ENCODE measurements at regions not wholly inside any gene's neighbourhood (a gene's known extent, or its start where the extent isn't known, plus 50 kb on each side); places are given as distances from the start of the nearest gene placed in this dataset.

DNA sequence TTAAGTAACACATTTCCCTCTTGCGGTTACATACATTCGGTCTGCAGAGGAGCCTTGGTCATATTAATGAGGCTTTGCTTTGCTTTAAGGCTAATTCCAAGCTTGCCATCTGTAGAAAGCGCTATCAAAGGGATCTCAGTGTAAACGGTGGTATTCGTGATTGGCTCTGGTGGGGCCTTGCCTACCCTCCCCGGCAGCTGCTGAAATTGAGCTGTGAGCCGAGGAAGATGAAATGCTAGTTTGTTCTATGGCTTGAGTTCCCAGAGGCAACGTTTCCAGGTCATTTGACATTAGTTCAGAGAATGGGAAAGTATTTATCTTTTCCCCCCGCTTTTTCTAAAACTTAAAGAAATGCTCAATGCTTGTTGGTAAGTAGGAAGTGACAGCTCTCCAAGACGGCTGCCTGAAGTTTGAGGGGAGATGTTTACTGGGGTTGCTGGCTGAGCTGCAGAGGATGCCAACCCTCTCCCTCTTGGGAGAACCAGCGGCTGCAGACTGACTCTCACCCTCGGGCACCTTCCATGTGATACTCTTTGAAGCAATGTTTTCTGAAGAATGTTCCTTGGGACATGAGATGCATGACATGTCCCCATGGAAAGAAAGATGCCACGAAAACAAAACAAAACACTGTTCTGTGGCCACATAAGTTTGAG, 458.7 kb upstream of the EEF2KMT start:
- H2AFZ ChIP-seq (ENCODE audit: low read depth, low read length): no peak overlapping the region
- no peaks in the 10 kb centered on the region for H3K36me3 ChIP-seq (ENCODE audit: control insufficient read depth in 2 of 2, extremely low read depth in 1 of 2, insufficient read depth in 2 of 2, low read length in 2 of 2)
- FAIRE-seq (no peak), DNase-seq (ENCODE audit: low read depth, low spot score) (no peak)
- intact Hi-C loops (cut with micrococcal nuclease): no loop called here
- no peak overlapping the region for H3K27ac ChIP-seq (ENCODE audit: insufficient read depth, low read depth, low read length)
- H3K9me3 ChIP-seq (replicated peaks; ENCODE audit: control insufficient read depth, insufficient read depth, low read length): peaks cover 2% of the 10 kb centered on the region
- H4K20me1 ChIP-seq (replicated peaks; ENCODE audit: control insufficient read depth, extremely low read depth, insufficient read depth, low read length): no peaks in the 10 kb centered on the region
- H3K4me2 ChIP-seq (ENCODE audit: insufficient read depth, low read length): no peak overlapping the region
- H3K9me1 ChIP-seq (replicated peaks; ENCODE audit: control insufficient read depth, extremely low read depth, insufficient read depth, low read length): no peaks in the 10 kb centered on the region
- no peaks in the 10 kb centered on the region for H3K27me3 ChIP-seq (ENCODE audit: control insufficient read depth in 2 of 2, insufficient read depth in 2 of 2, low read length in 2 of 2)
- H3K4me1 ChIP-seq (ENCODE audit: control insufficient read depth, extremely low read depth, insufficient read depth, low read length): no peaks in the 10 kb centered on the region
- no peaks in the 10 kb centered on the region for H3K79me2 ChIP-seq (ENCODE audit: control insufficient read depth, insufficient read depth, low read length)
- no peak overlapping the region for H3K4me3 ChIP-seq (replicated peaks in 1 of 3; ENCODE audit: insufficient read depth in 1 of 3, low read depth in 1 of 3, low read length in 3 of 3)
- no peak overlapping the region for H3K9ac ChIP-seq (replicated peaks; ENCODE audit: extremely low read depth, insufficient read depth, low read length)
- ChIA-PET CTCF (no interaction called here), POLR2A (no interaction called here)
- dilution Hi-C loops (cut with MboI; ENCODE audit: extremely low pct_ligation_motif_present, low sequenced_read_pairs): no loop called here
- TF ChIP-seq POLR2A (IDR thresholded peaks at IDR 0.05; ENCODE audit: low read depth, low read length) (no peak), POLR2AphosphoS5 (IDR thresholded peaks at IDR 0.05; ENCODE audit: insufficient read depth, low read depth, low read length) (no peak), EZH2 (IDR thresholded peaks at IDR 0.05; ENCODE audit: borderline replicate concordance, low read depth, low read length, severe bottlenecking) (no peak)
- no TSS peak for BruUV-seq (replicated peaks)

GRCh38 chr16:5551909-5552308, 454.3 kb upstream of the EEF2KMT start:
- ChIA-PET CTCF (no interaction called here), POLR2A (no interaction called here)
- H4K20me1 ChIP-seq (replicated peaks; ENCODE audit: control insufficient read depth, extremely low read depth, insufficient read depth, low read length): no peaks in the 10 kb centered on the region
- no peak overlapping the region for H3K4me3 ChIP-seq (replicated peaks in 1 of 3; ENCODE audit: insufficient read depth in 1 of 3, low read depth in 1 of 3, low read length in 3 of 3)
- H3K27me3 ChIP-seq (ENCODE audit: control insufficient read depth in 2 of 2, insufficient read depth in 2 of 2, low read length in 2 of 2): no peaks in the 10 kb centered on the region
- H3K36me3 ChIP-seq (ENCODE audit: control insufficient read depth in 2 of 2, extremely low read depth in 1 of 2, insufficient read depth in 2 of 2, low read length in 2 of 2): no peaks in the 10 kb centered on the region
- DNase-seq (ENCODE audit: low read depth, low spot score) (no peak), FAIRE-seq (no peak)
- no peak for TF ChIP-seq JUN (IDR thresholded peaks at IDR 0.05; ENCODE audit: borderline replicate concordance, insufficient read depth, insufficient read length, low read depth)
- TF ChIP-seq POLR2AphosphoS5 (IDR thresholded peaks at IDR 0.05; ENCODE audit: insufficient read depth, low read depth, low read length): no peak
- no peak for TF ChIP-seq EZH2 (IDR thresholded peaks at IDR 0.05; ENCODE audit: borderline replicate concordance, low read depth, low read length, severe bottlenecking)
- no peak for TF ChIP-seq FOS (IDR thresholded peaks at IDR 0.05; ENCODE audit: borderline replicate concordance, insufficient read depth, low read length)
- TF ChIP-seq MYC (IDR thresholded peaks at IDR 0.05; ENCODE audit: low read depth, low read length): no peak
- TF ChIP-seq, protein P1, sequence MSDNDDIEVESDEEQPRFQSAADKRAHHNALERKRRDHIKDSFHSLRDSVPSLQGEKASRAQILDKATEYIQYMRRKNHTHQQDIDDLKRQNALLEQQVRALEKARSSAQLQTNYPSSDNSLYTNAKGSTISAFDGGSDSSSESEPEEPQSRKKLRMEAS (IDR thresholded peaks at IDR 0.05; ENCODE audit: insufficient read depth, insufficient read length): no peak
- TF ChIP-seq POLR2A (IDR thresholded peaks at IDR 0.05; ENCODE audit: low read depth, low read length): no peak
- TF ChIP-seq GATA2 (IDR thresholded peaks at IDR 0.05; ENCODE audit: insufficient read depth, insufficient read length, low read depth, low read length): no peak
- TF ChIP-seq, protein P2, sequence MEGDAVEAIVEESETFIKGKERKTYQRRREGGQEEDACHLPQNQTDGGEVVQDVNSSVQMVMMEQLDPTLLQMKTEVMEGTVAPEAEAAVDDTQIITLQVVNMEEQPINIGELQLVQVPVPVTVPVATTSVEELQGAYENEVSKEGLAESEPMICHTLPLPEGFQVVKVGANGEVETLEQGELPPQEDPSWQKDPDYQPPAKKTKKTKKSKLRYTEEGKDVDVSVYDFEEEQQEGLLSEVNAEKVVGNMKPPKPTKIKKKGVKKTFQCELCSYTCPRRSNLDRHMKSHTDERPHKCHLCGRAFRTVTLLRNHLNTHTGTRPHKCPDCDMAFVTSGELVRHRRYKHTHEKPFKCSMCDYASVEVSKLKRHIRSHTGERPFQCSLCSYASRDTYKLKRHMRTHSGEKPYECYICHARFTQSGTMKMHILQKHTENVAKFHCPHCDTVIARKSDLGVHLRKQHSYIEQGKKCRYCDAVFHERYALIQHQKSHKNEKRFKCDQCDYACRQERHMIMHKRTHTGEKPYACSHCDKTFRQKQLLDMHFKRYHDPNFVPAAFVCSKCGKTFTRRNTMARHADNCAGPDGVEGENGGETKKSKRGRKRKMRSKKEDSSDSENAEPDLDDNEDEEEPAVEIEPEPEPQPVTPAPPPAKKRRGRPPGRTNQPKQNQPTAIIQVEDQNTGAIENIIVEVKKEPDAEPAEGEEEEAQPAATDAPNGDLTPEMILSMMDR (IDR thresholded peaks at IDR 0.05; ENCODE audit: extremely low read depth in 1 of 2, insufficient read depth in 1 of 2, low read depth in 1 of 2, low read length in 2 of 2): no peak
- H3K4me1 ChIP-seq (ENCODE audit: control insufficient read depth, extremely low read depth, insufficient read depth, low read length): no peaks in the 10 kb centered on the region
- H2AFZ ChIP-seq (ENCODE audit: low read depth, low read length): no peak overlapping the region
- no peaks in the 10 kb centered on the region for H3K9me1 ChIP-seq (replicated peaks; ENCODE audit: control insufficient read depth, extremely low read depth, insufficient read depth, low read length)
- no peak overlapping the region for H3K9ac ChIP-seq (replicated peaks; ENCODE audit: extremely low read depth, insufficient read depth, low read length)
- no TSS peak for BruUV-seq (replicated peaks)
- no peak overlapping the region for H3K27ac ChIP-seq (ENCODE audit: insufficient read depth, low read depth, low read length)
- H3K4me2 ChIP-seq (ENCODE audit: insufficient read depth, low read length): no peak overlapping the region
- dilution Hi-C loops (cut with MboI; ENCODE audit: extremely low pct_ligation_motif_present, low sequenced_read_pairs): no loop called here
- no peaks in the 10 kb centered on the region for H3K79me2 ChIP-seq (ENCODE audit: control insufficient read depth, insufficient read depth, low read length)
- no peaks in the 10 kb centered on the region for H3K9me3 ChIP-seq (replicated peaks; ENCODE audit: control insufficient read depth, insufficient read depth, low read length)
- intact Hi-C loops (cut with micrococcal nuclease): no loop called here
